Breast epithelium (tissue), 3 donors: ENCODE measurements at regions not wholly inside any gene's neighbourhood (a gene's known extent, or its start where the extent isn't known, plus 50 kb on each side); places are given as distances from the start of the nearest gene placed in this dataset.

Experiments
- POLR2A ChIP-seq: fragments of 450-650 bp; IDR thresholded peaks from one replicate; pipeline ENCODE4 v1.6.1; 2016; ENCODE audit warnings: antibody characterized with exemption, mild to moderate bottlenecking, moderate library complexity
- POLR2AphosphoS5 ChIP-seq, 3 donors: sonication (generic); formaldehyde crosslinking; IDR thresholded peaks; one replicate each; pipeline ENCODE4 v1.6.1; 2017; ENCODE audit warnings: antibody characterized with exemption in 3 of 3
- TF ChIP-seq, protein P1 (sequence below), 3 donors: fragments of 450-650 bp; IDR thresholded peaks; one replicate each; pipeline ENCODE4 v1.5.1; 2016 to 2017; ENCODE audit warnings: antibody characterized with exemption in 3 of 3, mild to moderate bottlenecking in 3 of 3, moderate library complexity in 3 of 3

GRCh38 chr6:109262261-109262660 lies 120.0 kb downstream of the CD164 start:
- TF ChIP-seq, protein P1, sequence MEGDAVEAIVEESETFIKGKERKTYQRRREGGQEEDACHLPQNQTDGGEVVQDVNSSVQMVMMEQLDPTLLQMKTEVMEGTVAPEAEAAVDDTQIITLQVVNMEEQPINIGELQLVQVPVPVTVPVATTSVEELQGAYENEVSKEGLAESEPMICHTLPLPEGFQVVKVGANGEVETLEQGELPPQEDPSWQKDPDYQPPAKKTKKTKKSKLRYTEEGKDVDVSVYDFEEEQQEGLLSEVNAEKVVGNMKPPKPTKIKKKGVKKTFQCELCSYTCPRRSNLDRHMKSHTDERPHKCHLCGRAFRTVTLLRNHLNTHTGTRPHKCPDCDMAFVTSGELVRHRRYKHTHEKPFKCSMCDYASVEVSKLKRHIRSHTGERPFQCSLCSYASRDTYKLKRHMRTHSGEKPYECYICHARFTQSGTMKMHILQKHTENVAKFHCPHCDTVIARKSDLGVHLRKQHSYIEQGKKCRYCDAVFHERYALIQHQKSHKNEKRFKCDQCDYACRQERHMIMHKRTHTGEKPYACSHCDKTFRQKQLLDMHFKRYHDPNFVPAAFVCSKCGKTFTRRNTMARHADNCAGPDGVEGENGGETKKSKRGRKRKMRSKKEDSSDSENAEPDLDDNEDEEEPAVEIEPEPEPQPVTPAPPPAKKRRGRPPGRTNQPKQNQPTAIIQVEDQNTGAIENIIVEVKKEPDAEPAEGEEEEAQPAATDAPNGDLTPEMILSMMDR (IDR thresholded peaks at IDR 0.05): no peak
- TF ChIP-seq POLR2A (no peak), POLR2AphosphoS5 (IDR thresholded peaks at IDR 0.05) (no peak)
